ENCODE measurements at regions not wholly inside any gene's neighbourhood (a gene's known extent, or its start where the extent isn't known, plus 50 kb on each side); places are given as distances from the start of the nearest gene placed in this dataset.

GRCh38 chr1:209388358-209388757 lies 195.2 kb upstream of the CAMK1G start:
- Mint-ChIP-seq H3K9me3 (no peaks in the 10 kb centered on the region), H3K4me1 (no peaks in the 10 kb centered on the region), H3K27me3 (peaks cover 10% of the 10 kb centered on the region), H3K36me3 (ENCODE audit: low read depth) (no peaks in the 10 kb centered on the region), H3K4me3 (no peak overlapping the region), H3K27ac (no peak overlapping the region)
- no peak for DNase-seq
- intact Hi-C loops (cut with micrococcal nuclease) = no loop called here

- Mint-ChIP-seq H3K4me3 (no peak overlapping the region), H3K36me3 (ENCODE audit: low read depth) (no peaks in the 10 kb centered on the region), H3K27ac (no peak overlapping the region), H3K4me1 (no peaks in the 10 kb centered on the region), H3K9me3 (no peaks in the 10 kb centered on the region), H3K27me3 (peaks cover 14% of the 10 kb centered on the region)
- no peak for DNase-seq
- intact Hi-C loops (cut with micrococcal nuclease) = no loop called here
Measured at GRCh38 chr1:209389258-209389657, 194.3 kb upstream of the CAMK1G start.

GRCh38 chr1:209389975-209390374 lies 193.5 kb upstream of the CAMK1G start:
- peaks cover 15% of the 10 kb centered on the region for H3K27me3 Mint-ChIP-seq
- H3K4me3 Mint-ChIP-seq = no peak overlapping the region

GRCh38 chr1:209390764-209391163 lies 192.8 kb upstream of the CAMK1G start:
- intact Hi-C loops (cut with micrococcal nuclease) = no loop called here
- Mint-ChIP-seq H3K27ac (no peak overlapping the region), H3K36me3 (ENCODE audit: low read depth) (no peaks in the 10 kb centered on the region), H3K27me3 (peaks cover 18% of the 10 kb centered on the region), H3K4me1 (no peaks in the 10 kb centered on the region), H3K4me3 (no peak overlapping the region), H3K9me3 (no peaks in the 10 kb centered on the region)
- no peak for DNase-seq

More at GRCh38 chr1:209389975-209390374, 193.5 kb upstream of the CAMK1G start:
- no peaks in the 10 kb centered on the region for H3K4me1 Mint-ChIP-seq
- no peak for DNase-seq
- no peaks in the 10 kb centered on the region for H3K36me3 Mint-ChIP-seq (ENCODE audit: low read depth)
- H3K27ac Mint-ChIP-seq = no peak overlapping the region
- H3K9me3 Mint-ChIP-seq = no peaks in the 10 kb centered on the region
- intact Hi-C loops (cut with micrococcal nuclease) = no loop called here

GRCh38 chr1:209391792-209392191 lies 191.7 kb upstream of the CAMK1G start:
- H3K4me3 Mint-ChIP-seq = no peak overlapping the region
- DNase-seq = no peak
- peaks cover 19% of the 10 kb centered on the region for H3K27me3 Mint-ChIP-seq
- no peak overlapping the region for H3K27ac Mint-ChIP-seq
- intact Hi-C loops (cut with micrococcal nuclease) = no loop called here
- no peaks in the 10 kb centered on the region for H3K36me3 Mint-ChIP-seq (ENCODE audit: low read depth)
- no peaks in the 10 kb centered on the region for H3K4me1 Mint-ChIP-seq
- H3K9me3 Mint-ChIP-seq = no peaks in the 10 kb centered on the region

- H3K4me3 Mint-ChIP-seq = no peak overlapping the region
- peaks cover 17% of the 10 kb centered on the region for H3K27me3 Mint-ChIP-seq
- no peak for DNase-seq
- no peak overlapping the region for H3K27ac Mint-ChIP-seq
- H3K9me3 Mint-ChIP-seq = no peaks in the 10 kb centered on the region
- no peaks in the 10 kb centered on the region for H3K36me3 Mint-ChIP-seq (ENCODE audit: low read depth)
- intact Hi-C loops (cut with micrococcal nuclease) = no loop called here
- peaks cover 3% of the 10 kb centered on the region for H3K4me1 Mint-ChIP-seq
Measured at GRCh38 chr1:209395169-209395568, 188.3 kb upstream of the CAMK1G start.

- Mint-ChIP-seq H3K4me3 (no peak overlapping the region), H3K27me3 (peaks cover 16% of the 10 kb centered on the region), H3K9me3 (no peaks in the 10 kb centered on the region), H3K36me3 (ENCODE audit: low read depth) (no peaks in the 10 kb centered on the region), H3K4me1 (peaks cover 3% of the 10 kb centered on the region), H3K27ac (no peak overlapping the region)
- DNase-seq = no peak
- intact Hi-C loops (cut with micrococcal nuclease) = no loop called here
Measured at GRCh38 chr1:209397371-209397770, 186.1 kb upstream of the CAMK1G start.

GRCh38 chr1:209397910-209398309 lies 185.6 kb upstream of the CAMK1G start:
- no peak overlapping the region for H3K4me3 Mint-ChIP-seq
- H3K9me3 Mint-ChIP-seq = no peaks in the 10 kb centered on the region
- no peaks in the 10 kb centered on the region for H3K36me3 Mint-ChIP-seq (ENCODE audit: low read depth)
- no peak overlapping the region for H3K27ac Mint-ChIP-seq
- H3K4me1 Mint-ChIP-seq = peaks cover 3% of the 10 kb centered on the region
- DNase-seq = no peak
- H3K27me3 Mint-ChIP-seq = peaks cover 16% of the 10 kb centered on the region
- intact Hi-C loops (cut with micrococcal nuclease) = no loop called here

GRCh38 chr1:209398313-209398991 lies 185.1 kb upstream of the CAMK1G start:
- Mint-ChIP-seq H3K27me3 (peaks cover 13% of the 10 kb centered on the region), H3K9me3 (no peaks in the 10 kb centered on the region), H3K4me3 (no peak overlapping the region), H3K36me3 (ENCODE audit: low read depth) (no peaks in the 10 kb centered on the region), H3K4me1 (peaks cover 3% of the 10 kb centered on the region), H3K27ac (no peak overlapping the region)
- DNase-seq = no peak
- intact Hi-C loops (cut with micrococcal nuclease) = no loop called here

GRCh38 chr1:209399800-209400199 lies 183.7 kb upstream of the CAMK1G start:
- H3K4me1 Mint-ChIP-seq = peaks cover 3% of the 10 kb centered on the region
- H3K27ac Mint-ChIP-seq = no peak overlapping the region
- no peak for DNase-seq
- H3K9me3 Mint-ChIP-seq = no peaks in the 10 kb centered on the region
- peaks cover 9% of the 10 kb centered on the region for H3K27me3 Mint-ChIP-seq
- no peak overlapping the region for H3K4me3 Mint-ChIP-seq
- intact Hi-C loops (cut with micrococcal nuclease) = no loop called here
- no peaks in the 10 kb centered on the region for H3K36me3 Mint-ChIP-seq (ENCODE audit: low read depth)

- intact Hi-C loops (cut with micrococcal nuclease) = no loop called here
- Mint-ChIP-seq H3K9me3 (no peaks in the 10 kb centered on the region), H3K4me1 (peaks cover 3% of the 10 kb centered on the region), H3K27ac (no peak overlapping the region), H3K4me3 (no peak overlapping the region), H3K36me3 (ENCODE audit: low read depth) (no peaks in the 10 kb centered on the region), H3K27me3 (peaks cover 2% of the 10 kb centered on the region)
- no peak for DNase-seq
Measured at GRCh38 chr1:209400351-209401220, 182.9 kb upstream of the CAMK1G start.

- H3K9me3 Mint-ChIP-seq = no peaks in the 10 kb centered on the region
- no peak overlapping the region for H3K27ac Mint-ChIP-seq
- H3K36me3 Mint-ChIP-seq (ENCODE audit: low read depth) = no peaks in the 10 kb centered on the region
- H3K27me3 Mint-ChIP-seq = peaks cover 2% of the 10 kb centered on the region
- intact Hi-C loops (cut with micrococcal nuclease) = no loop called here
- DNase-seq = no peak
- no peak overlapping the region for H3K4me3 Mint-ChIP-seq
- H3K4me1 Mint-ChIP-seq = peaks cover 3% of the 10 kb centered on the region
Measured at GRCh38 chr1:209402697-209403096, 180.8 kb upstream of the CAMK1G start.

GRCh38 chr1:209403921-209404320 lies 179.6 kb upstream of the CAMK1G start:
- no peaks in the 10 kb centered on the region for H3K4me1 Mint-ChIP-seq
- no peak for DNase-seq
- intact Hi-C loops (cut with micrococcal nuclease) = no loop called here
- no peaks in the 10 kb centered on the region for H3K9me3 Mint-ChIP-seq
- no peak overlapping the region for H3K4me3 Mint-ChIP-seq
- H3K27ac Mint-ChIP-seq = no peak overlapping the region
- peaks cover 4% of the 10 kb centered on the region for H3K27me3 Mint-ChIP-seq
- H3K36me3 Mint-ChIP-seq (ENCODE audit: low read depth) = no peaks in the 10 kb centered on the region

GRCh38 chr1:209404577-209404976 lies 178.9 kb upstream of the CAMK1G start:
- Mint-ChIP-seq H3K27me3 (peaks cover 4% of the 10 kb centered on the region), H3K27ac (no peak overlapping the region), H3K36me3 (ENCODE audit: low read depth) (no peaks in the 10 kb centered on the region), H3K9me3 (no peaks in the 10 kb centered on the region), H3K4me3 (no peak overlapping the region), H3K4me1 (no peaks in the 10 kb centered on the region)
- no peak for DNase-seq
- intact Hi-C loops (cut with micrococcal nuclease) = no loop called here

Data from activated CD4-positive, alpha-beta T cell treated with anti-CD3 and anti-CD28 coated beads, Interleukin-2, amount 10 ng/mL, durations not matched to agents 24 days and 14 days (primary cell).